OCI-M1 (cell line): ENCODE measurements at regions not wholly inside any gene's neighbourhood (a gene's known extent, or its start where the extent isn't known, plus 50 kb on each side); places are given as distances from the start of the nearest gene placed in this dataset.
A peak's percentile ranks its signal among the peaks of the same experiment; 100 is the strongest.

Experiments
- DNase-seq: peaks from one replicate; lab custom pipeline; 2025; lab: John Stamatoyannopoulos, UW

- DNase-seq: no peak
Observed at GRCh38 chr6:144957236-144957937, 672.3 kb downstream of the UTRN start.

- no peak for DNase-seq
Observed at GRCh38 chr6:144969154-144969553, 684.0 kb downstream of the UTRN start.

DNA sequence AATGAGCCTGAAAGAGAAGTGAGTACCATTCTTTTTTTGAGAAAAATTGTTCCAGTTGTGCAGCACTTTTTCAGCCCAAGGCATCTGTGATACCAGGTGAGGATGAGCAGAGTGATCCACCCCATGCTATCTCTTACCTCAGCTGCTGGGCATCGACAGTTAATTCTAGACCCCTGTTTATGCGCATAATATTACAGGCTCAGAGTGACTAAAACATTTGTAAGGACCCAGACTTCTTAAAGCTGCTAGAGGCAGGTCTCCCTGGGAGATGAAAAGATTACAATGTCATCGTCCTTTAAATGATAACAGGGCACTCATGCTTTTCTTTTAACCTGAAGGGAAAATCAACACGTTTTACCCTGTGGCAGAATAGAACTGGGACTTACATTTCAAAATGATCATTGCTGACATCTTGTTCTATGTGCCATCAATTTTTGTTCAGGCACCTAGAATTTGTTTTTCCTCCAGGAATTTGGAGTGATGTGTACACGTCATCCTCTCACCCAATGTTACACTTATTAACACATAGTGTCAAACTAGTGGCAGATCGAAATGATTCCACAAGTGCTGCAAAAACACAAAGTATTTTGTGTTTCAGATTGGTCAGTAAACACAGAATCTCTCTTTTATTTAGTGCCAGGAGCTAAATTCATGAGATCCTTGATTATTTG, 684.6 kb downstream of the UTRN start:
- no peak for DNase-seq

GRCh38 chr6:144977250-144977864, 692.2 kb downstream of the UTRN start:
- DNase-seq: peak; percentile 80

DNA sequence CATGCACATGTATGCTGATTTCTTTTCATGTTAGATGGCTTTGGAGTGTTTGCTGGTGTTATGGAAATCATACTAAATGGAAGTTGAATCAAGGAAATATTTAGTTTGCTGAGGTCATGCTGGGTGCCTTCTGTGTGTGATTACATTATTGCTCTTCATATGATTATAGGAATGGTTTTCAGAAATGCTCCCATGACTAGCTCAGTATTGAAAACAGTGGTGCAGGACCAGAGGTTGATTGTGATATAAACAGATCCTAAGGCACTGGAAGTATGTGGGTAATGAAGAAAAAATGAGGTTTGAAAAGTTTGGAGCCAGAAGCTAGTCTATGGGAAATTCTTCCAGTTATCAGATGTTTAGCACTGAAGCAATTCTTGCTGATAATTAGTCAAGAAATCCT, 693.1 kb downstream of the UTRN start:
- DNase-seq: no peak

DNA sequence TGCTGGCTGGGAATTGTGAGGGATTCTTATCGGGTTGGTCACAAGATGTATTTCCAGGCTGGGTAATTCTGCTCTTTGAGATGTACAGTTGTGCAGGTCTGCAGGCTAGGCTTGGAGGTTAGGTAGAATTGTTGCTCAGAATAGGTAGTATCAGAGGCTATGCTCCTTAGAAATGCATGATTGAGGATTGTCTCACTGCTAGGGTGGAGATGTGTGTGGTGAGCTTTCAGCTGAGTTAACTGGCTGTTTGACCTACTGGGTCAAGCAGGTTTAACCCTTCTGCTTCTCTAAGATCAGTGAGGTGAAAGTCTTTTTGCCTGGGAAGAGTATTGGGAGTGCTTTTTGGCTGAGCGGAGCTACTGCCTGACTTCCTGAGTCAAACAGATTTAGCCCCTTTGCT, 701.1 kb downstream of the UTRN start:
- DNase-seq: no peak

DNA sequence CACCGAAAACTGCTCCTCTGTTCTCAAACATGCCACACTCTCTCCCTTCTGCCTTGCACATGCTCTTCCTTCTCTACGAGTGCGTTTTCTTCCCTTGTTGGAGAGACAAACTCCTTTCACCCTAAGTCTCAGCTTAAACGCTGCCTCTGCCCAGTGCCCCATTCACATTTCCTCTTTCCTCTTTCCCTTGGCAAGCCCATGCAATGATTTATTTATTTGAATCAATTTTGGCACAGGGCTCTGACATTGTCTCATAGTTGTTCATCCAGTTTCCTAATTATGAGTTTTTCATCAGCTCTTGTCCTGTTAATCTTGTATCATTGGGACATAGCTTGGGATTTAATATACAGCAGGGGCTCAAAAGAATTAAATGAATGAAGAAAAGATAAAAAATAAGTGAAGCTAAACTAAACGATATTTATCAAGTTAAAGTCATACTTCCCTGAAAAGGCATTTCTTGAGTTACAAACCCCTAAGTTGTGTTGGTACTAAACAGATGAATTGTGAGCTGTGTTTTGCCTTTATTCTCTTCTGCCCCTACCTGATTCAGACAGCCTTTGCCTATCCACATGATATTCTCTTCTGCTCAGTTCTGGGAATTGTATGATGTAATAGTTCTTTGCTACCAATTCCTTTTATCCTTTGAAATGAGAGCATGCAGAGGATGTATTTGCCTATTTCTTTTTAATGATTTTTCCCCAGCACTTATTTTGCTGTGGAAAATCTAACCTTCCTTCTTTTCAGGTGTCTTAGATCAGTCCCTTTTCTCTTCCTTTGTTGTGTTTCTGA, 704.4 kb downstream of the UTRN start:
- DNase-seq: no peak

DNA sequence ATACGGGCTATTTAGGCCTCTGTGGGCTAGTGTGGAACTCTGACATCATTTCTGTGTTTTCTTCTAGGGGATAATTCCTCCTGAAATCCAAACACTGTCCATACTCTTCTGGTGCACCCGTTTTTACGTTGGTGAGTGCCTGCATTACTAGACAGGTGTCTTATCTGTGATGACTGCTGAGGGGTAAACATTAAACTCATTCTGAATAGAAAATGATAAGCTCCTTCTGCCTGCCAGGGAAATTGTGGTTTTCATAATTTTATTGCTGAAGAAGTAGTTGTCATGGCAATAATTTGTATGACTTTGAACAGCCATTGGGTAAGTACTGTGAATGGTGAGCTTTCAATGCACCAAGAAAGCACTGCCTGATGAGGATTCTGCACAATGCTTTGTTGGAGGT, 705.6 kb downstream of the UTRN start:
- DNase-seq: peak; percentile 47

DNA sequence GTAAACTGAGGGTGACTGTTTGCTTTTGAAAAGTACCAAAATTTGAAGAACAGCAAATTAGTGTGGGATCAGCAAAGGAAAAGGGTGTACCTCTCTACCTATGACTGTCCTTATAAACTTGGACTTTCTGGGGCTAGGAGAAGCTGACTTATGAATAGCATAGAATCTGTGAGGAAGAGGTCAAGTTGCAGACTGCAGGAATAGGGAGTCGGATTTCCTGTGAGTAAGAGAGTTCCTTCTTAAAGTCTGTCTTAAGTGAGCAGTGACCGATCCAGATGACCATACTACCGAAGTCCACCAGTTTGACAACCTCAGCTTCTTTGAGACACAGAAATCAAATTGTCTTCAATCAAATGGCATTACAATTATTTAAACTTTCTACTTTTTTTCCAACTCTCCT, 708.7 kb downstream of the UTRN start:
- no peak for DNase-seq

DNA sequence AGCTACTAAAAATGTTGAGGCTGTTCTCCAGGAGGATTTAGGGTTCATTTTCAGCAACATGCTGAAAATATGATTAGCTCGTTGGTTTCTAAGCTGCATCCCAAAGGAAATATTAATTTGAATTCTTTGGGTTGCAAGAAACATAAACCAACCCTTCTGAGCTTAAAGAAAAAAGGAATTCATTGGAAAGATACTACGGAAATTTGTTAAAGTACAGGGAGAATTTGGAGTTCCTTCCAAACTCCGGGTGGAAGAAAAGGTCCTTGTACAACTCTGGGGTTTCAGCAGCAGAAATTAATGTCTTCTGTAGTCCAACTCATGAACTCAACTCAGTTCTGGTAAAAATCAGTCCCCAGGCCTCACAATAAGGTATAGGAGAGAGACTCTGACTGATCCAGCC, 712.9 kb downstream of the UTRN start:
- no peak for DNase-seq

DNA sequence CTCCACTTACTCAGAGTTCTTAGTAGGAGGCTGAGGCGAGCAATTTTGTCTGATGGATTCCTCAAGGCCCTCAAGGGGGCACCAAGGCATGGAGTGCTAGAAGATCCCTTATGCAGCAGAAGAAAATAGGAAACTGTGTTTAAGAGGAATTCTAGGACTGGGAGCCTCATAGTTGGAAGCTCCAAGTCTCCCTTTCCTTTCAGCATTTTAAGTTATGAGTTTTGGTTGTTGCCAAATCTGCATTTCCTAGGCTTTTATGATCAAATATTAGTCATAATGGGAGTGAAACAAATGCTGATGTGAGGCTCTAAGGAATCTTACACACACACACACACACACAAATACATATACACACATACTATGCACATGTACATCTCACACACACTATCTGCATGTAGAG, 714.0 kb downstream of the UTRN start:
- DNase-seq: no peak

- no peak for DNase-seq
Observed at GRCh38 chr6:145003145-145003544, 718.0 kb downstream of the UTRN start.

DNA sequence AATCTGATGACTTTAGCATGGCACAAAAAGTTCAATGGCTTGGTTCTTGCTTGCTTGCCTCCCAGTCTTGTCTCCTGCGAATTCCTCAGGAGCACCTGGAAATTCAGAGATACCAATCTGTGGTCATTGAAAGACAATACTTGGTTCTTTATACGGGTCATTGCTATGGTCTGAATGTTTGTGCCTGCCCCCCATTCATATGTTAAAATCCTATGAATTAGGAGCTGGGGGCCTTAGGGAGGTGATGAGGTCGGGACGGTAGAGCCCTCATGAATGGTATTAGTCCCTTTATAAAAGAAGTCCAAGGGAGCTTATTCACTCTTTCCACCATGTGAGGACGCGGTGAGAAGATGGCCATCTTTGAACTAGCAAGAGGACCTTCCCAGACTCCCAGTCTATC, 721.8 kb downstream of the UTRN start:
- DNase-seq: no peak

DNA sequence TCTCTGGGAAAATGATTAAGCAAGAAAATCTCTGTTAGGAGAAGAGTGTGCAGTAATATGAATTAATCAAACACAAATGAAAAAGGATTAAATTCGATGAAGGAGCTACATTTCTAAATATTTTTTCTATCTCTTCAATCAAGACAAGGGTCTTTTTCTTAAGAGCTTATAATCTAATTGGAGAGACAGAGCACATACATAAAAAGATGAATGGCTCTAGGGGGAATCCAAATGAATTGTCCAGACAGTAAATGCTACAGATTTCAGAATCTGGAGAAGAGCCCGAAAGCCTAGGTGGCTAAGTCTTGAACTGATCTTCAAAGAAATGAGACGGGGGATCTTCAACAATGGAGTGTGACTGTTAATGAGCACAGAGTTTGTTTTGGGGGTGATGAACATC, 723.6 kb downstream of the UTRN start:
- no peak for DNase-seq

GRCh38 chr6:145009711-145010110, 724.6 kb downstream of the UTRN start:
- DNase-seq: no peak

GRCh38 chr6:145012039-145012662, 723.2 kb downstream of the EPM2A start:
- no peak for DNase-seq

GRCh38 chr6:145015739-145016558, 719.4 kb downstream of the EPM2A start:
- DNase-seq: peak; percentile 85

DNA sequence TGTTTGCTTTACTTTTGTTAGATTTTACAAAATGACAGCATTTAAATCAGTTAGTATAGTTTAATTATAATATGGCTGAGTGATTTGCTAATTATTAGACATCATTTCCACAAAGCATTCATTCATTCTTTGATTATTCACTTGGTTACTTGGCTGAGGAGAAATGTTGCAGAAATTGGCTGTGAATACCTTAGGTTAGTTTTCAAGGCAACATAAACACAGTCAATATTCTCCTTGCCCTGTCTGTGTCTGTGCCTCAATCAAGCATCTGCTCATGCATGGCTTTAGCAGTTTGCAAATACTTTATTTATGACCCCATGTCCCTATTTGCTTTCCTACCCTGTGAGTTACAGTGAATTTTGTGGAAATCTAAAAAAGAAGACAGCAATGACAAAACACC, 718.3 kb downstream of the EPM2A start:
- DNase-seq: no peak

- no peak for DNase-seq
Observed at GRCh38 chr6:145017516-145017915, 717.8 kb downstream of the EPM2A start.

- DNase-seq: no peak
Observed at GRCh38 chr6:145018027-145018426, 717.3 kb downstream of the EPM2A start.

DNA sequence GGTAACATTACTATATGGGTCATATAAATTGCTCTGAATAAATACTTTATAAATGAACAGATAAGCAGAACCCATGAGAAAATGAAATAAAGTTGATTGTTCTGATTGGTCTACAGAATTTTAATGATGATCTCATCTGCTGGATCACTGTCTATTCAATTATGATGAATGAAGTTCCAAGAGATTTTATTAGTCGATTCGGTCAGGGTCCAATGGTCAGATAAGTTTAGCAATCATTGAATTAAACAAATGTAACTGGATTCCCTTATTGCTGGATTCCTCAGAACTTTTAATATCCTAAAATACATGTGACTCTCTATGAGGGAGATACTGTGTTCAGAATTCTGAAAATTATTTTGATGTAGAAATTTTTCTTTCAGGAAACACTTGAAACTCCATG, 715.2 kb downstream of the EPM2A start:
- no peak for DNase-seq
